Fibroblast of lung (primary cell): ENCODE measurements at regions not wholly inside any gene's neighbourhood (a gene's known extent, or its start where the extent isn't known, plus 50 kb on each side); places are given as distances from the start of the nearest gene placed in this dataset.

Source experiments
- DNase-seq, 2 donors: peaks; one replicate each; pipeline versions ENCODE4 v3.0.0 to v3.0.0-alpha.2; 2010; ENCODE audit warnings: low read depth in 2 of 2
- H2AFZ ChIP-seq: 2 replicates; pipeline ENCODE4 v1.5.1; 2012; ENCODE audit warnings: low read length, control low read depth, inconsistent platforms
- H3K27ac ChIP-seq: 2 replicates; pipeline ENCODE4 v1.5.1; 2011; ENCODE audit warnings: low read length, control low read depth; ENCODE audit not compliant: insufficient read depth
- H3K27me3 ChIP-seq: 2 replicates; pipeline ENCODE4 v1.5.1; 2011; ENCODE audit warnings: mild to moderate bottlenecking, low read length; ENCODE audit not compliant: control insufficient read depth, insufficient read depth
- H3K36me3 ChIP-seq: 2 replicates; pipeline ENCODE4 v1.5.1; 2011; ENCODE audit warnings: low read length; ENCODE audit not compliant: control insufficient read depth, insufficient read depth
- H3K4me1 ChIP-seq: 2 replicates; pipeline ENCODE4 v1.5.1; 2011; ENCODE audit warnings: low read length; ENCODE audit not compliant: control insufficient read depth, insufficient read depth; ENCODE audit errors: extremely low read depth
- H3K4me2 ChIP-seq: 2 replicates; pipeline ENCODE4 v1.5.1; 2011; ENCODE audit warnings: low read length, control low read depth; ENCODE audit not compliant: insufficient read depth; ENCODE audit errors: extremely low read depth
- H3K4me3 ChIP-seq, 4 experiments: fragments of 200-600 bp in 1 of 4; sonication (generic) in 1 of 4; replicated peaks in 1 of 4; 2 replicates each; pipeline ENCODE4 v1.5.1; 2011 to 2016; ENCODE audit warnings: low read length in 4 of 4, low read depth in 3 of 4, mild to moderate bottlenecking in 3 of 4, control low read depth in 2 of 4, inconsistent platforms in 1 of 4, mixed read lengths in 1 of 4; ENCODE audit not compliant: insufficient read depth in 1 of 4; ENCODE audit errors: control extremely low read depth in 1 of 4
- H3K79me2 ChIP-seq: 2 replicates; pipeline ENCODE4 v1.5.1; 2012; ENCODE audit warnings: mild to moderate bottlenecking, low read length, inconsistent platforms; ENCODE audit not compliant: control insufficient read depth, insufficient read depth
- H3K9ac ChIP-seq: 2 replicates; pipeline ENCODE4 v1.5.1; 2011; ENCODE audit warnings: mild to moderate bottlenecking, low read length, control low read depth; ENCODE audit not compliant: insufficient read depth
- H3K9me3 ChIP-seq: 2 replicates; pipeline ENCODE4 v1.5.1; 2012; ENCODE audit warnings: low read depth, low read length; ENCODE audit not compliant: control insufficient read depth, insufficient read depth
- H4K20me1 ChIP-seq: 2 replicates; pipeline ENCODE4 v1.5.1; 2011; ENCODE audit warnings: low read length; ENCODE audit not compliant: control insufficient read depth, insufficient read depth; ENCODE audit errors: extremely low read depth
- EZH2 ChIP-seq: IDR thresholded peaks from 2 replicates; pipeline ENCODE4 v1.5.1; 2012; ENCODE audit warnings: low read length, control low read depth, mild to moderate bottlenecking; ENCODE audit errors: missing control alignments
- TF ChIP-seq, protein P1 (sequence below), 2 donors: IDR thresholded peaks in 1 of 2; conservative IDR thresholded peaks in 1 of 2; 1 replicate in 1 of 2; 2 replicates in 1 of 2; pipeline ENCODE4 v1.5.1; 2011 to 2012; ENCODE audit warnings: low read length in 2 of 2, control low read depth in 1 of 2, inconsistent platforms in 1 of 2, low read depth in 1 of 2, mild to moderate bottlenecking in 1 of 2

DNA sequence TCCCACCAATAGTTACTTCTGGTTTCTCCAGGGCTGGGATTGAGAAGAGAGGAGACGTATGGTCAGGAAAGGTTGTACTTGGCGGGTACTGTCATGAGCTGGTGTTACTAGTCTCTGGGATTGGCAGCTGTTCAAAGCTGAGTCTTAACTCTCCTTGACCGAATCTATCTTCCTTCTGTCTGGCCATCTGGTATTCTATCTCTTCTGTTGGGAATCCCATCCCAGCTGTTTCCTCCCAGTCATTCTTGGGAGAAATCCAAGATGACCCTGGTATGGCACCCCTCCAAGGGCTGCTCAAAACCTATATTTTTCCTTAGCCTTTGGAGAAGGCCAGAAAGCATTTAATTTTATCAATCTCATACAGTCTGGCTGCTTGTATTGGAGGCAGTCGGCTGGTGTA is 287.0 kb upstream of the CHD6 start:
- TF ChIP-seq, protein P1, sequence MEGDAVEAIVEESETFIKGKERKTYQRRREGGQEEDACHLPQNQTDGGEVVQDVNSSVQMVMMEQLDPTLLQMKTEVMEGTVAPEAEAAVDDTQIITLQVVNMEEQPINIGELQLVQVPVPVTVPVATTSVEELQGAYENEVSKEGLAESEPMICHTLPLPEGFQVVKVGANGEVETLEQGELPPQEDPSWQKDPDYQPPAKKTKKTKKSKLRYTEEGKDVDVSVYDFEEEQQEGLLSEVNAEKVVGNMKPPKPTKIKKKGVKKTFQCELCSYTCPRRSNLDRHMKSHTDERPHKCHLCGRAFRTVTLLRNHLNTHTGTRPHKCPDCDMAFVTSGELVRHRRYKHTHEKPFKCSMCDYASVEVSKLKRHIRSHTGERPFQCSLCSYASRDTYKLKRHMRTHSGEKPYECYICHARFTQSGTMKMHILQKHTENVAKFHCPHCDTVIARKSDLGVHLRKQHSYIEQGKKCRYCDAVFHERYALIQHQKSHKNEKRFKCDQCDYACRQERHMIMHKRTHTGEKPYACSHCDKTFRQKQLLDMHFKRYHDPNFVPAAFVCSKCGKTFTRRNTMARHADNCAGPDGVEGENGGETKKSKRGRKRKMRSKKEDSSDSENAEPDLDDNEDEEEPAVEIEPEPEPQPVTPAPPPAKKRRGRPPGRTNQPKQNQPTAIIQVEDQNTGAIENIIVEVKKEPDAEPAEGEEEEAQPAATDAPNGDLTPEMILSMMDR (conservative IDR thresholded peaks at IDR 0.05 in 1 of 2, IDR thresholded peaks at IDR 0.05 in 1 of 2; ENCODE audit: low read depth in 1 of 2, low read length in 2 of 2), result no peak
- no peak for TF ChIP-seq EZH2
- Histone ChIP-seq H3K27me3 (no peaks in the 10 kb centered on the region), H3K9me3 (no peaks in the 10 kb centered on the region), H3K36me3 (no peaks in the 10 kb centered on the region), H3K4me2 (no peak overlapping the region), H3K79me2 (no peaks in the 10 kb centered on the region), H2AFZ (no peak overlapping the region), H3K4me1 (no peaks in the 10 kb centered on the region), H4K20me1 (no peaks in the 10 kb centered on the region), H3K4me3 (no peak overlapping the region), H3K27ac (no peak overlapping the region), H3K9ac (no peak overlapping the region)
- DNase-seq, result no peak

DNA sequence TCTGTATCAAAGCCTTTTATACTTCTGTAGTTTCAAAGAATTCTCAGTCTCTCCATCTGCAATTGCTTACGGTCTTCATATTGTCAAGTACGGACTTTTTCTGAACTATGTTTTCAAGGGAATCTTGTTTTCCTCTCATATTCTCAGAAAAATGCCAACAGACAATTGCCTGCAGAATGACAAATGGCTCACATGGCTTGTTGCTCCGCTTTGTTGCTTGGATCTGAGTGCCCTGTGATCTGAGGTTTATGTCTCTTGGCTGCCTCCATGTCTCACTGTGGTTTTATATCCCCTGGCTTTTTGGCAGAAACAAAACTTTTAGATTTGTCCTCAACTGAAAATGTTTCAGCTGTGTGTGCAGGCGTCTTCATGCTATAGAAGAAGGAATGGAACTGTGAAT is 285.4 kb upstream of the CHD6 start:
- no peak overlapping the region for H2AFZ ChIP-seq
- H3K4me2 ChIP-seq, result no peak overlapping the region
- H3K9me3 ChIP-seq, result no peaks in the 10 kb centered on the region
- H3K4me1 ChIP-seq, result no peaks in the 10 kb centered on the region
- no peaks in the 10 kb centered on the region for H3K36me3 ChIP-seq
- TF ChIP-seq, protein P1 (conservative IDR thresholded peaks at IDR 0.05 in 1 of 2, IDR thresholded peaks at IDR 0.05 in 1 of 2; ENCODE audit: low read depth in 1 of 2, low read length in 2 of 2), result no peak
- no peak for TF ChIP-seq EZH2
- H3K9ac ChIP-seq, result no peak overlapping the region
- no peak overlapping the region for H3K4me3 ChIP-seq
- no peak overlapping the region for H3K27ac ChIP-seq
- no peaks in the 10 kb centered on the region for H3K27me3 ChIP-seq
- no peaks in the 10 kb centered on the region for H4K20me1 ChIP-seq
- no peak for DNase-seq
- H3K79me2 ChIP-seq, result no peaks in the 10 kb centered on the region

DNA sequence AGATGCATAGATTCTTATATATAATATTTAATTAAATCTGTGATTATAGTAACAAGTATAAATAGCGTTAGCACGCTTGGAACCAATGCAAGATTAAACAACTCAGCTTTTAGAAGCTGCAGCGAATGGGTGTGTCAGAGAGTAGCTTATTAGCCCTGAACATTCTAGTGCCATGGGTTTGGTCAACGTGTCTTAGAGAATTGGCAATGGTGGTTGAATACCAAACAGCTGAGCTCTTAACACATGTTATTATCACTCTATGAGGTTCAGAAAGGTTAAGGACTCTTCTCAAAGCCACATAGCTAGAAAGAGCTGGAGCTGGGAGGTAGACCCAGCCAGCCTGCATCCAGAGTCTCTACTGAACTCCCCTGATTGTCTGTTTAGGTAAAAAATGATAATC is 284.2 kb upstream of the CHD6 start:
- H3K9ac ChIP-seq, result no peak overlapping the region
- no peak for DNase-seq
- TF ChIP-seq, protein P1 (conservative IDR thresholded peaks at IDR 0.05 in 1 of 2, IDR thresholded peaks at IDR 0.05 in 1 of 2; ENCODE audit: low read depth in 1 of 2, low read length in 2 of 2), result no peak
- TF ChIP-seq EZH2, result no peak
- H3K4me3 ChIP-seq, result no peak overlapping the region
- H3K27me3 ChIP-seq, result no peaks in the 10 kb centered on the region
- no peaks in the 10 kb centered on the region for H3K36me3 ChIP-seq
- no peak overlapping the region for H3K4me2 ChIP-seq
- no peaks in the 10 kb centered on the region for H3K9me3 ChIP-seq
- H3K4me1 ChIP-seq, result no peaks in the 10 kb centered on the region
- H3K79me2 ChIP-seq, result no peaks in the 10 kb centered on the region
- H2AFZ ChIP-seq, result no peak overlapping the region
- H3K27ac ChIP-seq, result no peak overlapping the region
- no peaks in the 10 kb centered on the region for H4K20me1 ChIP-seq
